Myocyte (in vitro differentiated cells): ENCODE measurements at regions not wholly inside any gene's neighbourhood (a gene's known extent, or its start where the extent isn't known, plus 50 kb on each side); places are given as distances from the start of the nearest gene placed in this dataset.

ENCODE experiments used
- DNase-seq: peaks from one replicate; pipeline ENCODE4 v3.0.0-alpha.2; 2012; ENCODE audit warnings: low read depth

DNA sequence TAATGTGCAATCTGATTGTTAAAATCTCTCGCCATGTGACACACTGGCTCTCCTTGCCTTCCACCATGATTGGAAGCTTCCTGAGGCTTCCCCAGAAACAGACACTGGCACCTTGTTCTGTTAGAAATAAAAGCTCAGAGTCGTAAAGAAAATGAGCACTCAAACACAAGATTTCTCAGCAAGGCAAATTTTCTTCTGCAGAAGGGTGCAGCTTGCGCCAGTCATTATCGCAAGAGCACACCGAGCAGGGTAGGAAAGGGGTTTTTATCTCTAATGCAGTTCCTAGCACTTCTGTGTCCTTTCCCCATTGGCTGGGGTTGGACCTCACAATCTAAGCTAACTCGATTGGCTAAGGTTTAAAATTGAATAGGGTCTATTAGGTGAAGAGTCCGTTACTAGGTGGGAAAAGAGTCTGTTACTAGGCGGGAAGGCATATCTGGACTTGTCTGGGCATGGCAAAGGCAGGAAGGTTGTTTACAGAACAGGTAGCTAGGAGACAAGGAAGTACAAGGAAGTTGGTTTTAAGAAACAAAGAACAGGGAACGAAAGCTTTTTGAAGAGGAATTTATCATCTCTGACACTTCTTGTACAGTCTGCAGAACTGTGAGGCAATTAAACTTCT lies 62.6 kb upstream of the BICD1 start:
- DNase-seq = no peak

DNA sequence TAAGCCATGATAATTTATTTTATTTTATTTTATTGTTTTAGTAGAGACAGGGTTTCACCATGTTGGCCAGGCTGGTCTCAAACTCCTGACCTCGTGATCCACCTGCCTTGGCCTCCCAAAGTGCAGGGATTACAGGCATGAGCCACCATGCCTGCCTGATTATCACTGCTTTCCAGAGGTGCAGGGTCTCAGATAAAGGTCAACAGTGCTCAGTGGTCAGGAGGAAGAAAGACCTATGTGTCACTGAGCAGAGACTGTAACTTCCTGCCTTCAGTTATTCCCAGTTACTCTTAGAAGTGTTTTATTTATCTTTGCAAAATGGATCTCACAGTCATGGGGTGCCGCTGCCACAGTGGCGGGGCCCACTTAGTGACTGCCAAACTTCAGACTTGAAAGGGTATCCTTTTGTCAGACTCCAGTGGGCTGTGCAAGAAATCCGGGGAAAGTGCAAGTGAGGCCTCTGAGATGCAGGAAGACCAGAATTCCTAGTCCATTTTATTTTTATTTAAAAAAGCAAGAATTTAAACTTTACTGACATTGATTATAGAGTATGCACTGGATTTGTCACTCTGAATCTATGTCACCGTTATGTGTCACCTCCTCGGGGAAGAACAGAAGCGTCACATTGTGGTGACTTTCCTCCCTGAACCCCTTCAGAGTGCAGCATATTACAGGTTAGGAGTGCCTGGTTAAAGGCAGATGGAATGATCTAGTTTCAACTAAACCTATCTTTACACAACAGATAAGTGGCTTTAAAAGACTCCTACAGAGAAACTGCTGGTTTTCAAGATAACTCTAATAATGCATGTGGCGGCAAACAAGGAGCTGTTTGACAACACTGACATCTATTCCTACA lies 59.1 kb upstream of the BICD1 start:
- DNase-seq = no peak

DNA sequence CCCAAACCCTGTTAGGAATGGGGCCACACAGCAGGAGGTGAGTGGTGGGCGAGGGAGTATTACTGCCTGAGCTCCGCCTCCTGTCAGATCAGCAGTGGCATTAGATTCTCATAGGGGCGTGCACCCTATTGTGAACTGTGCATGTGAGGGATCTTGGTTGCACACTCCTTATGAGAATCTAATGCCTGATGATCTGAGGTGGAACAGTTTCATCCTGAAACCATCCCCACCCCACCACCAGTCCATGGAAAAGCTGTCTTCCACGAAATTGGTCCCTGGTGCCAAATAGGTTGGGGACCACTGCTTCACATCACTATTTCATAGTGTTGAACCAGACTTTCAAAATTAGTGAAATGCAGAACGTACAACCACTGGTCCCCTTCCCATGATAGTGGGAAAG lies 57.9 kb upstream of the BICD1 start:
- DNase-seq = no peak

DNA sequence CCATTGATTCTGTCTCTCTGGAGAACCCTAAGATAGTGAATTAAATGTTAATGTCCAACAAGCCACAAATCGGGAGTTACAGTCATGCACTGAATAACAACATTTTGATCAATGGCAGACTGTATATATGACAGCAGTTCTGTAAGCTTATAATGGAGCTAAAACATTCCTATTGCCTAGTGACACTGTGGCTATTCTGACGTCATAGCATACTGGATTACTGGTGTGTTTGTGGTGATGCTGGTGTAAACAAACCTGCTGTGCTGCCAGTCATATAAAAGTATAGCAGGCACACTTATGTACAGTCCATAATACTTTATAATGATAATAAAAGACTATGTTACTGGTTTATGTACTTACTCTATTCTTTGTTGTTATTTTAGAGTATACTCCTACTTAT lies 56.7 kb upstream of the BICD1 start:
- DNase-seq = no peak

DNA sequence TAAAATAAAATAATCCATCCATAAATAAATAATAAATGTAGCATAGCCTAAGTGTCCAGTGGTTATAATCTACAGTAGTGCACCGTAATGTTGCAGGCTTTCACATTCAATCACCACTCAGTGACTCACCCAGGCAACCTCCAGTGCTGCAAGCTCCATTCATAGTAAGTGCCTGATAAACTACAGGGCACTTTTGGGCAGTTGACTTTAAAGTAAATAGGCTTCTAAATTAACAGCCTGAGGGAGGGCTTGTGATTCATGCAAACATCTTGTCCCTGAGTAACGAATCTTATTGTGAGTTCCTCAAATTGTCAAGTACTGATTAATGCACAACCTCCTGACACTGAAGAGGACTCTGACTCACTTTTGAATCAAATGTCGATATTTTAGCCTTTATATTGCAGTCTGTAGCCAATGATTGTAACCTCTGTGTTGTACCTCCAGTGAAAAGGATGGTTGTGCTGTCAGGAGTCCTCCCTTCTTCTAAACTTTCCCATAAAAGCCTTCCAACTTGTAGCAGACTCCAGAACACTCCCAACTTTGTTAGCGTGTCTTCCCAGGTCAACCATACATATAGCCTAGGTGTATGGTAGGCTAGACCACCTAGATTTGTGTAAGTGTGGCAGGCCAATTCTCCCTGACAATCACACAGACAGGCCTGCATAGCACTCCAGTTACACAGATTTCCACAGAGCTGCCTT lies 55.0 kb upstream of the BICD1 start:
- peak; percentile 26 for DNase-seq

DNA sequence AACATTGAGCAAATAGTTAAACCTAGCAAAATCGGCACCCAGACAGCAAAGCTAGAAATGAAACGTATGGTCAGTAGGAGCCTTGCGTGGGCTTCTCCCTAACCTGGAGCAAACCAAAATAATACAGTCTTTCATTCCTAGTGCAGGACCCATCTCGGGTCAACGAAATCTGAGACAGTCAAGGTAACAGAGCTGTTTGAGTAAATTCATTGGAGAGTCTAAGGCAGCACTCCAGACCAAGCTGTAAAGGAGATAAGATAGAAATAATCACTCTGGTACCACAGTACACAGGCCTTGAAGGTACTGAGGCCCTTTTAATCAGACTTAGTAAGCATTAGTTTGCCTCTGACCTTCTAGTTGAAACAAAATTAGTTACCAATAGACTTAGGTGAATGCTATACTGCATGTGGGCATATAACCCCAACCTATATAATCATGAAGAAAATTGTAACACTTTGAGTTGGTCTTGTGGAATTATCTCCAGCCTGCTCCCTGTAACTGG lies 54.4 kb upstream of the BICD1 start:
- DNase-seq = no peak

DNA sequence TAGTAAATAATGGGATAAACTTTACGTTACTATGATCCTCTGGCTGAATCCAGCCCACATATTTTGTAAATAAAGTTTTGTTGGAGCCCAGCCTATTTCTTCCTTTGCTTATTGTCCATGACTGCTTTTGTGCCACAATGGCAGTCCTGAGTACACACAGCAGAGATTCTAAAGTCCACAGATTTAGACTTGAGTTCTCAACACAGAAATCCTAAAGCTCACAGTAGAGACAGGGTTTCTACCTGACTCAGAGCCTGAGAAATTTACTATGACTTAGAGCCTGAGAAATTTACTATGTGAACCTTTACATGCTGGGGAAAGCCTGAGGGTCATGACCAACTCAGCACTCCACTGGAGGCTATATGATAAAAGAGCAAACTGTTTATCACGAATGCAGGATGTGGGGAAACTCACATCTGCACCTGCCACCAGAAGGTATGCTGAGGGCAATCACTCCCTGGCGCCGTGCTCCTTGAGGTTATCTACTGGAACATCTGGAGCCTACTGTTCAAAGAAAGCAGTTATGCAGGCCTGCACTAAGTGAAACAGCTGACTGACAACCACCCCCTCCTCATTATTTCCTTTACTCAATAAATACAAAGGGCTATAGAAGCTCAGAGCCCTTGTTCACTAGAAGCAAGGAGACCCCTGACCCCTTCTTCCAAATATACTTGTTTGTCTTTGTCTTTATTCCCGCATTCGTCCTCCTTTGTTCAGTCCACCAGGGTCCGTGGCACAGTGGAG lies 52.6 kb upstream of the BICD1 start:
- DNase-seq = no peak
